DOHH2 (cell line): ENCODE measurements at regions not wholly inside any gene's neighbourhood (a gene's known extent, or its start where the extent isn't known, plus 50 kb on each side); places are given as distances from the start of the nearest gene placed in this dataset.
"Not testable (repeated sequence)": the region's sequence is repeated elsewhere in the genome, so short reads cannot be mapped to it uniquely, and the experiment has no call there.

ENCODE experiments used
- CTCF ChIP-seq: fragments of 200-600 bp; sonication (generic); IDR thresholded peaks from one replicate; pipeline ENCODE4 v1.5.1; 2014; ENCODE audit warnings: antibody characterized with exemption, mild to moderate bottlenecking, low read depth, low read length; ENCODE audit not compliant: poor library complexity, severe bottlenecking
- EZH2phosphoT487 ChIP-seq: fragments of 200-600 bp; sonication (generic); IDR thresholded peaks from 2 replicates; pipeline ENCODE4 v1.6.1; 2017; ENCODE audit warnings: borderline replicate concordance, mild to moderate bottlenecking, antibody characterized with exemption, low read length, moderate library complexity, mixed read lengths

- TF ChIP-seq CTCF, EZH2phosphoT487: not testable (repeated sequence)
Observed at GRCh38 chr13:18895411-18895810, 286.2 kb downstream of the TUBA3C start.
